HUES48 (cell line): ENCODE measurements at regions not wholly inside any gene's neighbourhood (a gene's known extent, or its start where the extent isn't known, plus 50 kb on each side); places are given as distances from the start of the nearest gene placed in this dataset.

Experiments used
- H3K27ac ChIP-seq: one replicate; pipeline ENCODE4 v1.7.0; 2013; ENCODE audit warnings: low read depth, low read length, inconsistent platforms
- H3K27me3 ChIP-seq: 2 replicates; pipeline ENCODE4 v1.6.1; 2013; ENCODE audit warnings: mild to moderate bottlenecking, low read length; ENCODE audit not compliant: control insufficient read depth, insufficient read depth
- H3K36me3 ChIP-seq: 2 replicates; pipeline ENCODE4 v1.6.1; 2013; ENCODE audit warnings: low read length; ENCODE audit not compliant: control insufficient read depth, insufficient read depth
- H3K4me1 ChIP-seq: 2 replicates; pipeline ENCODE4 v1.6.1; 2013; ENCODE audit warnings: mild to moderate bottlenecking, low read length; ENCODE audit not compliant: control insufficient read depth, insufficient read depth
- H3K4me3 ChIP-seq: 2 replicates; pipeline ENCODE4 v1.5.1; 2013; ENCODE audit warnings: mild to moderate bottlenecking, low read depth, low read length
- H3K9ac ChIP-seq: 2 replicates; pipeline ENCODE4 v1.6.1; 2013; ENCODE audit warnings: mild to moderate bottlenecking, low read depth, low read length, moderate library complexity
- H3K9me3 ChIP-seq: 2 replicates; pipeline ENCODE4 v1.6.1; 2013; ENCODE audit warnings: low read length; ENCODE audit not compliant: control insufficient read depth, insufficient read depth

- Histone ChIP-seq H3K27ac (no peak overlapping the region), H3K9ac (no peak overlapping the region), H3K4me3 (no peak overlapping the region), H3K36me3 (no peaks in the 10 kb centered on the region), H3K4me1 (no peaks in the 10 kb centered on the region), H3K27me3 (no peaks in the 10 kb centered on the region), H3K9me3 (no peaks in the 10 kb centered on the region)
Observed at GRCh38 chr7:113715262-113715661, 203.5 kb downstream of the PPP1R3A start.

GRCh38 chr7:113710310-113711096 is 208.3 kb downstream of the PPP1R3A start:
- Histone ChIP-seq H3K4me3 (no peak overlapping the region), H3K9me3 (no peaks in the 10 kb centered on the region), H3K27ac (no peak overlapping the region), H3K27me3 (no peaks in the 10 kb centered on the region), H3K9ac (no peak overlapping the region), H3K36me3 (no peaks in the 10 kb centered on the region), H3K4me1 (no peaks in the 10 kb centered on the region)

- Histone ChIP-seq H3K9me3 (no peaks in the 10 kb centered on the region), H3K27me3 (no peaks in the 10 kb centered on the region), H3K36me3 (no peaks in the 10 kb centered on the region), H3K9ac (no peak overlapping the region), H3K27ac (no peak overlapping the region), H3K4me3 (no peak overlapping the region), H3K4me1 (no peaks in the 10 kb centered on the region)
Observed at GRCh38 chr7:113705439-113705838, 213.4 kb downstream of the PPP1R3A start.

- no peak overlapping the region for H3K4me3 ChIP-seq
- no peaks in the 10 kb centered on the region for H3K4me1 ChIP-seq
- H3K27me3 ChIP-seq: no peaks in the 10 kb centered on the region
- H3K9me3 ChIP-seq: no peaks in the 10 kb centered on the region
- no peak overlapping the region for H3K9ac ChIP-seq
- no peak overlapping the region for H3K27ac ChIP-seq
- no peaks in the 10 kb centered on the region for H3K36me3 ChIP-seq
Observed at GRCh38 chr7:113698556-113699220, 220.1 kb downstream of the PPP1R3A start.

GRCh38 chr7:113694149-113694548 is 224.7 kb downstream of the PPP1R3A start:
- no peaks in the 10 kb centered on the region for H3K4me1 ChIP-seq
- H3K27me3 ChIP-seq: no peaks in the 10 kb centered on the region
- no peaks in the 10 kb centered on the region for H3K36me3 ChIP-seq
- no peak overlapping the region for H3K9ac ChIP-seq
- H3K27ac ChIP-seq: no peak overlapping the region
- H3K9me3 ChIP-seq: no peaks in the 10 kb centered on the region
- no peak overlapping the region for H3K4me3 ChIP-seq

GRCh38 chr7:113684165-113684564 is 234.6 kb downstream of the PPP1R3A start:
- no peaks in the 10 kb centered on the region for H3K4me1 ChIP-seq
- no peak overlapping the region for H3K27ac ChIP-seq
- no peaks in the 10 kb centered on the region for H3K36me3 ChIP-seq
- H3K4me3 ChIP-seq: no peak overlapping the region
- no peak overlapping the region for H3K9ac ChIP-seq
- H3K27me3 ChIP-seq: no peaks in the 10 kb centered on the region
- H3K9me3 ChIP-seq: peaks cover 25% of the 10 kb centered on the region

- Histone ChIP-seq H3K4me3 (no peak overlapping the region), H3K27me3 (no peaks in the 10 kb centered on the region), H3K27ac (no peak overlapping the region), H3K9me3 (peaks cover 40% of the 10 kb centered on the region), H3K36me3 (no peaks in the 10 kb centered on the region), H3K9ac (no peak overlapping the region), H3K4me1 (no peaks in the 10 kb centered on the region)
Observed at GRCh38 chr7:113677811-113678210, 241.0 kb downstream of the PPP1R3A start.

GRCh38 chr7:113664867-113665266 is 253.9 kb downstream of the PPP1R3A start:
- Histone ChIP-seq H3K27me3 (no peaks in the 10 kb centered on the region), H3K9ac (no peak overlapping the region), H3K4me3 (no peak overlapping the region), H3K27ac (no peak overlapping the region), H3K4me1 (no peaks in the 10 kb centered on the region), H3K36me3 (no peaks in the 10 kb centered on the region), H3K9me3 (peaks cover 40% of the 10 kb centered on the region)

- Histone ChIP-seq H3K9me3 (peaks cover 30% of the 10 kb centered on the region), H3K9ac (no peak overlapping the region), H3K36me3 (no peaks in the 10 kb centered on the region), H3K4me1 (no peaks in the 10 kb centered on the region), H3K27ac (no peak overlapping the region), H3K4me3 (no peak overlapping the region), H3K27me3 (no peaks in the 10 kb centered on the region)
Observed at GRCh38 chr7:113659416-113659815, 259.4 kb downstream of the PPP1R3A start.

GRCh38 chr7:113657603-113658002 is 261.2 kb downstream of the PPP1R3A start:
- Histone ChIP-seq H3K36me3 (no peaks in the 10 kb centered on the region), H3K4me3 (no peak overlapping the region), H3K9ac (no peak overlapping the region), H3K9me3 (peaks cover 20% of the 10 kb centered on the region), H3K27me3 (no peaks in the 10 kb centered on the region), H3K27ac (no peak overlapping the region), H3K4me1 (no peaks in the 10 kb centered on the region)

GRCh38 chr7:113652501-113652900 is 266.3 kb downstream of the PPP1R3A start:
- no peaks in the 10 kb centered on the region for H3K4me1 ChIP-seq
- no peak overlapping the region for H3K4me3 ChIP-seq
- H3K9me3 ChIP-seq: peaks cover 12% of the 10 kb centered on the region
- H3K27ac ChIP-seq: no peak overlapping the region
- no peaks in the 10 kb centered on the region for H3K27me3 ChIP-seq
- no peak overlapping the region for H3K9ac ChIP-seq
- H3K36me3 ChIP-seq: no peaks in the 10 kb centered on the region
